ENCODE measurements at regions not wholly inside any gene's neighbourhood (a gene's known extent, or its start where the extent isn't known, plus 50 kb on each side); places are given as distances from the start of the nearest gene placed in this dataset.
"Not testable (repeated sequence)": the region's sequence is repeated elsewhere in the genome, so short reads cannot be mapped to it uniquely, and the experiment has no call there.

- no peak for DNase-seq
Observed at GRCh38 chr7:15046861-15047260, 144.3 kb upstream of the DGKB start.

- no peak for DNase-seq
Observed at GRCh38 chr7:15043931-15044330, 141.4 kb upstream of the DGKB start.

- no peak for DNase-seq
Observed at GRCh38 chr7:15042285-15043065, 139.9 kb upstream of the DGKB start.

- DNase-seq, result peak; percentile 18
Observed at GRCh38 chr7:15041226-15041625, 138.7 kb upstream of the DGKB start.

- no peak for DNase-seq
Observed at GRCh38 chr7:15035814-15036213, 133.3 kb upstream of the DGKB start.

- DNase-seq, result no peak
Observed at GRCh38 chr7:15033039-15033438, 130.5 kb upstream of the DGKB start.

GRCh38 chr7:15018981-15019380, 116.4 kb upstream of the DGKB start:
- no peak for DNase-seq

GRCh38 chr7:15016766-15017165, 114.2 kb upstream of the DGKB start:
- DNase-seq, result no peak

GRCh38 chr7:15016315-15016667, 113.7 kb upstream of the DGKB start:
- DNase-seq, result no peak

GRCh38 chr7:15015545-15016314, 113.2 kb upstream of the DGKB start:
- DNase-seq, result peak; percentile 65

GRCh38 chr7:15012135-15012534, 109.6 kb upstream of the DGKB start:
- no peak for DNase-seq

GRCh38 chr7:15011289-15011688, 108.7 kb upstream of the DGKB start:
- DNase-seq, result no peak

GRCh38 chr7:15007507-15007906, 105.0 kb upstream of the DGKB start:
- DNase-seq, result peak; percentile 9

GRCh38 chr7:15005672-15006071, 103.1 kb upstream of the DGKB start:
- no peak for DNase-seq

- no peak for DNase-seq
Observed at GRCh38 chr7:15000157-15000556, 97.6 kb upstream of the DGKB start.

GRCh38 chr7:14999331-14999730, 96.8 kb upstream of the DGKB start:
- no peak for DNase-seq

- no peak for DNase-seq
Observed at GRCh38 chr7:14995774-14996173, 93.2 kb upstream of the DGKB start.

- DNase-seq, result no peak
Observed at GRCh38 chr7:14988941-14989340, 86.4 kb upstream of the DGKB start.

GRCh38 chr7:14978687-14979086, 76.1 kb upstream of the DGKB start:
- DNase-seq, result no peak

GRCh38 chr7:14974688-14975087, 72.1 kb upstream of the DGKB start:
- no peak for DNase-seq

- DNase-seq, result no peak
Observed at GRCh38 chr7:14973712-14974428, 71.3 kb upstream of the DGKB start.

- not testable (repeated sequence) for DNase-seq
Observed at GRCh38 chr7:14971678-14972077, 69.1 kb upstream of the DGKB start.

GRCh38 chr7:14967376-14967775, 64.8 kb upstream of the DGKB start:
- not testable (repeated sequence) for DNase-seq

GRCh38 chr7:14962778-14963177, 60.2 kb upstream of the DGKB start:
- DNase-seq, result no peak
